ENCODE measurements at regions not wholly inside any gene's neighbourhood (a gene's known extent, or its start where the extent isn't known, plus 50 kb on each side); places are given as distances from the start of the nearest gene placed in this dataset.

- TF ChIP-seq CTCF (IDR thresholded peaks at IDR 0.05; ENCODE audit: low read length) (no peak), EZH2phosphoT487 (IDR thresholded peaks at IDR 0.05; ENCODE audit: low read length) (no peak)
Observed at GRCh38 chr13:76800943-76801342, 85.3 kb downstream of the KCTD12 start.

All from MM.1S (cell line).